B cell (primary cell): ENCODE measurements at regions not wholly inside any gene's neighbourhood (a gene's known extent, or its start where the extent isn't known, plus 50 kb on each side); places are given as distances from the start of the nearest gene placed in this dataset.

Experiments used
- ATAC-seq: fragments of 200-7000 bp; cut with Tn5 transposase; one replicate; pipeline ENCODE4 v1.10.0; 2021; ENCODE audit warnings: low read depth, mild to moderate bottlenecking, moderate number of reproducible peaks, moderate library complexity
- CTCF ChIA-PET: fragments of 350-600 bp; sonication (Branson Sonifier 250); formaldehyde crosslinking; loops from one replicate; lab custom pipeline; 2021; ENCODE audit warnings: antibody characterized with exemption, inconsistent platforms; lab: Charles Lee
- POLR2A ChIA-PET: fragments of 350-600 bp; sonication (Branson Sonifier 250); formaldehyde crosslinking; loops from one replicate; lab custom pipeline; 2021; ENCODE audit warnings: antibody characterized with exemption; lab: Charles Lee
- DNase-seq: peaks from one replicate; pipeline ENCODE4 v3.0.0; 2013
- H2AFZ ChIP-seq: 2 replicates; pipeline ENCODE4 v1.6.1; 2012; ENCODE audit warnings: mild to moderate bottlenecking, low read depth, low read length; ENCODE audit not compliant: insufficient read depth, poor library complexity, severe bottlenecking
- H3K27ac ChIP-seq, 2 donors: 1 replicate in 1 of 2; 2 replicates in 1 of 2; pipeline ENCODE4 v1.5.1; 2012 to 2013; ENCODE audit warnings: low read length in 2 of 2, mild to moderate bottlenecking in 2 of 2, moderate library complexity in 1 of 2
- H3K27me3 ChIP-seq, 4 experiments: fragments of 200-600 bp in 1 of 4; sonication (generic) in 1 of 4; replicated peaks in 1 of 4; 1 replicate in 2 of 4; 2 replicates in 2 of 4; pipeline versions ENCODE4 v1.6.1 to v1.7.0; 2013 to 2016; ENCODE audit warnings: low read length in 3 of 4, mild to moderate bottlenecking in 2 of 4, mixed read lengths in 1 of 4, moderate library complexity in 1 of 4; ENCODE audit not compliant: insufficient read depth in 4 of 4, control insufficient read depth in 3 of 4; ENCODE audit errors: control extremely low read depth in 1 of 4
- H3K36me3 ChIP-seq, 2 experiments: replicated peaks in 1 of 2; 1 replicate in 1 of 2; 2 replicates in 1 of 2; pipeline versions ENCODE4 v1.6.1 to v1.7.1; 2013; ENCODE audit warnings: low read length in 1 of 2; ENCODE audit not compliant: insufficient read depth in 2 of 2, control insufficient read depth in 1 of 2; ENCODE audit errors: control extremely low read depth in 1 of 2, extremely low read depth in 1 of 2
- H3K4me1 ChIP-seq, 2 donors: fragments of 200-600 bp in 1 of 2; sonication (generic) in 1 of 2; 1 replicate in 1 of 2; 2 replicates in 1 of 2; pipeline versions ENCODE4 v1.5.1 to v1.6.1; 2013 to 2017; ENCODE audit warnings: low read length in 2 of 2; ENCODE audit not compliant: control insufficient read depth in 2 of 2, insufficient read depth in 2 of 2
- H3K4me2 ChIP-seq: replicated peaks from 2 replicates; pipeline ENCODE3; 2012; ENCODE audit warnings: mild to moderate bottlenecking, low read depth, low read length; ENCODE audit not compliant: poor library complexity, severe bottlenecking
- H3K4me3 ChIP-seq, 5 experiments: fragments of 200-600 bp in 1 of 5; sonication (generic) in 1 of 5; 1 replicate in 3 of 5; 2 replicates in 2 of 5; pipeline versions ENCODE4 v1.5.1 to v1.7.0; 2011 to 2016; ENCODE audit warnings: low read length in 4 of 5, mild to moderate bottlenecking in 4 of 5, low read depth in 2 of 5, control low read depth in 1 of 5, moderate library complexity in 1 of 5; ENCODE audit not compliant: insufficient read depth in 1 of 5; ENCODE audit errors: control extremely low read depth in 1 of 5, extremely low read depth in 1 of 5
- H3K79me2 ChIP-seq: fragments of 200-600 bp; sonication (generic); one replicate; pipeline ENCODE4 v1.6.0; 2016; ENCODE audit warnings: low read length; ENCODE audit not compliant: control insufficient read depth, insufficient read depth
- H3K9ac ChIP-seq: fragments of 200-600 bp; sonication (generic); 2 replicates; pipeline ENCODE4 v1.6.1; 2017; ENCODE audit warnings: mild to moderate bottlenecking, low read length, moderate library complexity
- H3K9me3 ChIP-seq, 3 donors: one replicate each; pipeline versions ENCODE4 v1.6.1 to v1.7.1; 2013; ENCODE audit warnings: low read length in 2 of 3; ENCODE audit not compliant: control insufficient read depth in 2 of 3, insufficient read depth in 1 of 3; ENCODE audit errors: control extremely low read depth in 1 of 3
- H4K20me1 ChIP-seq: 2 replicates; pipeline ENCODE4 v1.6.0; 2012; ENCODE audit warnings: mild to moderate bottlenecking, low read length; ENCODE audit not compliant: insufficient read depth, control insufficient read depth, poor library complexity, severe bottlenecking
- H3K27ac Mint-ChIP-seq: one replicate; pipeline ENCODE4 v1.8.0; 2021; ENCODE audit warnings: mixed read lengths
- H3K27me3 Mint-ChIP-seq: one replicate; pipeline ENCODE4 v1.8.0; 2021; ENCODE audit warnings: mixed read lengths
- H3K4me1 Mint-ChIP-seq: one replicate; pipeline ENCODE4 v1.8.0; 2021; ENCODE audit warnings: mixed read lengths
- H3K4me3 Mint-ChIP-seq: one replicate; pipeline ENCODE4 v1.8.0; 2021; ENCODE audit warnings: mixed read lengths
- H3K9me3 Mint-ChIP-seq: one replicate; pipeline ENCODE4 v1.8.0; 2022; ENCODE audit warnings: mixed read lengths; ENCODE audit not compliant: insufficient read depth
- CTCF ChIP-seq: fragments of 200-600 bp; IDR thresholded peaks from one replicate; pipeline ENCODE4 v1.8.0; 2022; ENCODE audit warnings: antibody characterized with exemption, mild to moderate bottlenecking
- EZH2 ChIP-seq: IDR thresholded peaks from 2 replicates; pipeline ENCODE4 v1.6.1; 2012; ENCODE audit warnings: borderline replicate concordance, low read depth, mild to moderate bottlenecking, moderate library complexity, low read length; ENCODE audit not compliant: insufficient read depth, poor library complexity, severe bottlenecking
- WGBS: methylation state at CpG from one replicate; pipeline ENCODE4 v1.1.5; 2013; ENCODE audit warnings: missing lambda C conversion rate; ENCODE audit not compliant: insufficient coverage; 5-methylcytosine and 5-hydroxymethylcytosine counted together
- intact Hi-C: fragments of 100-400 bp; cut with micrococcal nuclease; formaldehyde crosslinking; loops from one replicate; pipeline ENCODE4 v1.10.0; 2022

- H3K9me3 Mint-ChIP-seq, result no peaks in the 10 kb centered on the region
- H3K27ac Mint-ChIP-seq, result no peak overlapping the region
- no peaks in the 10 kb centered on the region for H3K27me3 ChIP-seq
- no peak overlapping the region for H3K4me3 Mint-ChIP-seq
- no peak overlapping the region for H2AFZ ChIP-seq
- H3K4me3 ChIP-seq, result no peak overlapping the region
- H3K27me3 Mint-ChIP-seq, result no peaks in the 10 kb centered on the region
- no peak overlapping the region for H3K4me2 ChIP-seq
- no peaks in the 10 kb centered on the region for H3K4me1 ChIP-seq
- intact Hi-C loops, result no loop called here
- no peak for TF ChIP-seq EZH2
- H3K79me2 ChIP-seq, result no peaks in the 10 kb centered on the region
- ChIA-PET POLR2A (no interaction called here), CTCF (no interaction called here)
- 100% methylated on average over 1 of the region's 4 CpGs for WGBS
- no peak overlapping the region for H3K9ac ChIP-seq
- no peaks in the 10 kb centered on the region for H3K9me3 ChIP-seq
- no peak for ATAC-seq
- H3K36me3 ChIP-seq, result no peaks in the 10 kb centered on the region
- no peak for DNase-seq
- H3K4me1 Mint-ChIP-seq, result no peaks in the 10 kb centered on the region
- no peaks in the 10 kb centered on the region for H4K20me1 ChIP-seq
- no peak overlapping the region for H3K27ac ChIP-seq
Observed at GRCh38 chr9:27866741-27867140, 293.5 kb upstream of the C9orf72 start.

DNA sequence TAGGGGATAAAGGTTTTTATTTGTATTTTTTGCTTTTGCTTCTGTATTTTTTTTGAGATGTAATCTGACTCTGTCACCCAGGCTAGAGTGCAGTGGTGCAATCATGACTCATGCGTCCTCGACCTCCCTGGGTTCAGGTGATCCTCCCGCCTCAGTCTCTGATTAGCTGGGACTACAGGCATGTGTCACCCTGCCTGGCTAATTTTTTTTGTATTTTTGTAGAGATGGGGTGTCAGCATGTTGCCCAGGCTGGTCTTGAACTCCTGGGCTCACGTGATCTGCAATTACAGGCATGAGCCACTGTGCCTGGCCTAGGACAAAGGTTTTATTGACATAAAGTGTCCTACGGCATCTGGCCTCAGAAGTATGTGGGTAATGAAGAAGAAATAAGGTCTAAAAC is 297.1 kb upstream of the C9orf72 start:
- no peak overlapping the region for H2AFZ ChIP-seq
- WGBS, result 76% methylated on average over 4 of the region's 5 CpGs
- no peaks in the 10 kb centered on the region for H3K36me3 ChIP-seq
- CTCF ChIA-PET, result no interaction called here
- Mint-ChIP-seq H3K4me1 (no peaks in the 10 kb centered on the region), H3K9me3 (no peaks in the 10 kb centered on the region), H3K4me3 (no peak overlapping the region), H3K27me3 (no peaks in the 10 kb centered on the region), H3K27ac (no peak overlapping the region)
- TF ChIP-seq EZH2 (no peak), CTCF (no peak)
- POLR2A ChIA-PET, result no interaction called here
- H3K4me2 ChIP-seq, result no peak overlapping the region
- ATAC-seq, result no peak
- no peak for DNase-seq
- no peak overlapping the region for H3K4me3 ChIP-seq
- H3K27me3 ChIP-seq, result no peaks in the 10 kb centered on the region
- no peaks in the 10 kb centered on the region for H3K4me1 ChIP-seq
- H4K20me1 ChIP-seq, result no peaks in the 10 kb centered on the region
- intact Hi-C loops, result no loop called here
- no peak overlapping the region for H3K27ac ChIP-seq
- no peaks in the 10 kb centered on the region for H3K79me2 ChIP-seq
- no peak overlapping the region for H3K9ac ChIP-seq
- H3K9me3 ChIP-seq, result no peaks in the 10 kb centered on the region
